Fibroblast of lung (primary cell): ENCODE measurements at regions not wholly inside any gene's neighbourhood (a gene's known extent, or its start where the extent isn't known, plus 50 kb on each side); places are given as distances from the start of the nearest gene placed in this dataset.

Experiments
- CTCF ChIP-seq, 2 donors: IDR thresholded peaks in 1 of 2; conservative IDR thresholded peaks in 1 of 2; 1 replicate in 1 of 2; 2 replicates in 1 of 2; pipeline ENCODE4 v1.5.1; 2011 to 2012; ENCODE audit warnings: low read length in 2 of 2, control low read depth in 1 of 2, inconsistent platforms in 1 of 2, low read depth in 1 of 2, mild to moderate bottlenecking in 1 of 2
- EZH2 ChIP-seq: IDR thresholded peaks from 2 replicates; pipeline ENCODE4 v1.5.1; 2012; ENCODE audit warnings: low read length, control low read depth, mild to moderate bottlenecking; ENCODE audit errors: missing control alignments

DNA sequence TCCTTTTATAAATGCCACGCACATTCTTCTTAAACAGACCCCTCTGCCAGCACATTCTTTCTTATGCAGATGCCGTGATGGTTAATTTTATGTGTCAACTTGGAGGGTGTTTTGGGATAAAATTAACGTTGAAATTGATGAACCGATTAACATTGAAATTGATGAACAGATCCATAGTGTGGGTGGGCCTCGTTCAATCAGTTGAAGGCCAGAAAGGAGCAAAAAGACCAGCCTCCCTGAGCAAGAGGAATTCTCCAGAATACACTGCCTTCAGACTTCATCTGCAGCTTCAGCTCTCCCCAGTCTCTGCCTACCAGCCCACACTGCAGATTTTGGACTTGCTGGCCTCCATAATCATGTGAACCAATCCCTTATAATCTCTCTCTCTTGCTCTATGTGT, 233.6 kb upstream of the BCOR start:
- TF ChIP-seq CTCF (conservative IDR thresholded peaks at IDR 0.05 in 1 of 2, IDR thresholded peaks at IDR 0.05 in 1 of 2; ENCODE audit: low read depth in 1 of 2, low read length in 2 of 2) = no peak
- TF ChIP-seq EZH2 = no peak
